Activated T-cell treated with anti-CD3 and anti-CD28 coated beads, Interleukin-2, amount 50 U/mL, for 48 hours (primary cell): ENCODE measurements at regions not wholly inside any gene's neighbourhood (a gene's known extent, or its start where the extent isn't known, plus 50 kb on each side); places are given as distances from the start of the nearest gene placed in this dataset.

Source experiments
- DNase-seq, 2 experiments: peaks; one replicate each; pipeline ENCODE4 v3.0.0-alpha.2; 2020

GRCh38 chr7:21370283-21370982 is 57.5 kb upstream of the SP4 start:
- no peak for DNase-seq

GRCh38 chr7:21371360-21371759 is 56.5 kb upstream of the SP4 start:
- DNase-seq, result no peak

GRCh38 chr7:21373031-21373430 is 54.9 kb upstream of the SP4 start:
- DNase-seq, result no peak

GRCh38 chr7:21374134-21374533 is 53.7 kb upstream of the SP4 start:
- DNase-seq, result no peak

GRCh38 chr7:21377545-21377944 is 50.3 kb upstream of the SP4 start:
- no peak for DNase-seq
